BE2C (cell line): ENCODE measurements at regions not wholly inside any gene's neighbourhood (a gene's known extent, or its start where the extent isn't known, plus 50 kb on each side); places are given as distances from the start of the nearest gene placed in this dataset.
"Not testable (repeated sequence)": the region's sequence is repeated elsewhere in the genome, so short reads cannot be mapped to it uniquely, and the experiment has no call there.

Experiments
- DNase-seq: peaks from one replicate; pipeline ENCODE4 v3.0.0-alpha.2; 2020
- H3K27me3 ChIP-seq: fragments of 250-450 bp; sonication (Bioruptor Pico); 2 replicates; pipeline ENCODE4 v1.5.1; 2020; ENCODE audit warnings: mild to moderate bottlenecking
- H3K36me3 ChIP-seq: fragments of 250-450 bp; sonication (Bioruptor Pico); 2 replicates; pipeline ENCODE4 v1.5.1; 2020; ENCODE audit warnings: mild to moderate bottlenecking
- H3K4me1 ChIP-seq: fragments of 250-450 bp; sonication (Bioruptor Pico); 2 replicates; pipeline ENCODE4 v1.5.1; 2020
- H3K4me3 ChIP-seq: 2 replicates; pipeline ENCODE4 v1.5.1; 2011; ENCODE audit warnings: low read depth, low read length
- H3K9me3 ChIP-seq: fragments of 250-450 bp; sonication (Bioruptor Pico); 2 replicates; pipeline ENCODE4 v1.5.1; 2020
- CTCF ChIP-seq: IDR thresholded peaks from 2 replicates; pipeline ENCODE4 v1.5.1; 2012; ENCODE audit warnings: mild to moderate bottlenecking, low read depth, low read length

GRCh38 chr12:33752854-33753253, 269.4 kb upstream of the ALG10 start:
- H3K4me1 ChIP-seq = no peaks in the 10 kb centered on the region
- H3K9me3 ChIP-seq = no peaks in the 10 kb centered on the region
- no peaks in the 10 kb centered on the region for H3K27me3 ChIP-seq
- no peak for TF ChIP-seq CTCF
- H3K4me3 ChIP-seq = no peak overlapping the region
- DNase-seq = no peak
- H3K36me3 ChIP-seq = no peaks in the 10 kb centered on the region

DNA sequence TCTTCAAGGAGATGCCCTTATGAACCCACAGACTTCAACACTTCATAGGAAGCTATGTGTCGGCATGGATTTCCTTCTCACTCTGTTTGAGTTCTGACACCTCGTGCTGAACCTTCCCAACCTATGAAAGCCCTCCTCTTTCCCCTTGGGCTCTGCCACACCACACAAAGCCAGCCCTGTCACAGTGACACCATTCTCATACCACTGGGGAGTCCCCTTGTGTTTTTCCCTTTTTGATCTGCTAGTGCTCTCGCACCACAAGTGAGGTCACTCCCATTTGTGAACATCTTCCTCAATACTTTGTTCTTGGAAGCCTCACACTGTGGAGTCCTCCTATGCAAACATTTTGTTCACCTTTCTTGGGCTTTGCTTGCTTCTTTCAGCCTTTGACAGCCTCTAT, 264.6 kb upstream of the ALG10 start:
- Histone ChIP-seq H3K4me1 (no peaks in the 10 kb centered on the region), H3K9me3 (no peaks in the 10 kb centered on the region), H3K36me3 (no peaks in the 10 kb centered on the region), H3K4me3 (no peak overlapping the region), H3K27me3 (no peaks in the 10 kb centered on the region)
- DNase-seq = no peak
- TF ChIP-seq CTCF = no peak

- Histone ChIP-seq H3K4me1 (no peaks in the 10 kb centered on the region), H3K9me3 (no peaks in the 10 kb centered on the region), H3K4me3 (no peak overlapping the region), H3K27me3 (no peaks in the 10 kb centered on the region), H3K36me3 (no peaks in the 10 kb centered on the region)
- no peak for DNase-seq
- no peak for TF ChIP-seq CTCF
Observed at GRCh38 chr12:33759279-33759678, 263.0 kb upstream of the ALG10 start.

- Histone ChIP-seq H3K4me3 (no peak overlapping the region), H3K36me3 (no peaks in the 10 kb centered on the region), H3K9me3 (no peaks in the 10 kb centered on the region; the same call in 1 of the 2 replicates), H3K27me3 (no peaks in the 10 kb centered on the region), H3K4me1 (no peaks in the 10 kb centered on the region)
- TF ChIP-seq CTCF = no peak
- no peak for DNase-seq
Observed at GRCh38 chr12:33763331-33763730, 259.0 kb upstream of the ALG10 start.

GRCh38 chr12:33770652-33771051, 251.6 kb upstream of the ALG10 start:
- Histone ChIP-seq H3K4me1 (no peaks in the 10 kb centered on the region), H3K9me3 (no peaks in the 10 kb centered on the region; the same call in 1 of the 2 replicates), H3K4me3 (no peak overlapping the region), H3K27me3 (no peaks in the 10 kb centered on the region), H3K36me3 (no peaks in the 10 kb centered on the region)
- DNase-seq = no peak
- TF ChIP-seq CTCF = no peak

DNA sequence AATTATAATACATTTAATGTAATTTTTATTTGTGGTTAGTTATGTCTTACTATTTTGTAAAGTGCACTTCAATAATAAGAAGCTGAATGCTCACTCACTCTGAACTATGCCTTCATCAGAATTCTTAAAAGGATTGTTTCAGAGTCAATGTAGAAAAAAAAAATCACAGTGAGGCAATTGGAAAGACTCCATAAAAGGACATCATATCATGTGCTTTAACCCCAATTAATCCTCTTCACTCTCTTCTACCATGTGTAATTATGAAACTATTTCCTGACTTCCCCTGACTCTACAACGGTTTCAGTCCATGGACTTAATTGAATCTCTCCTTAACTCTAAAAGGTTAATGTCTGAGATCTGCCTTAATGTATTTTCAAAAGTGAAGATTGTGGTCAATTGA, 250.4 kb upstream of the ALG10 start:
- Histone ChIP-seq H3K36me3 (no peaks in the 10 kb centered on the region), H3K27me3 (no peaks in the 10 kb centered on the region), H3K4me1 (no peaks in the 10 kb centered on the region), H3K4me3 (no peak overlapping the region), H3K9me3 (no peaks in the 10 kb centered on the region; the same call in 1 of the 2 replicates)
- no peak for TF ChIP-seq CTCF
- no peak for DNase-seq

DNA sequence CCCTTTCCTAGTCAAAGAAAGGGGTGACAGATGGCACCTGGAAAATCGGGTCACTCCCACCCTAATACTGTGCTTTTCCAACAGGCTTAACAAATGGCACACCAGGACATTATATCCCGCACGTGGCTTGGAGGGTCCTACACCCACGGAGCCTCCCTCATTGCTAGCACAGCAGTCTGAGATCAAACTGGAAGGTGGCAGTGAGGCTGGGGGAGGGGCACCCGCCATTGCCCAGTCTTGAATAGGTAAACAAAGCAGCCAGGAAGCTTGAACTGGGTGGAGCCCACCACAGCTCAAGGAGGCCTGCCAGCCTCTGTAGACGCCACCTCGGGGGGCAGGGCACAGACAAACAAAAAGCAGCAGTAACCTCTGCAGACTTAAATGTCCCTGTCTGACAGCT, 249.2 kb upstream of the ALG10 start:
- not testable (repeated sequence) for H3K27me3 ChIP-seq, H3K4me3 ChIP-seq, H3K9me3 ChIP-seq, H3K36me3 ChIP-seq, H3K4me1 ChIP-seq
- peak; percentile 3 for DNase-seq
